WTC11 (cell line): ENCODE measurements at regions not wholly inside any gene's neighbourhood (a gene's known extent, or its start where the extent isn't known, plus 50 kb on each side); places are given as distances from the start of the nearest gene placed in this dataset.

Experiments used
- ATAC-seq: fragments of 200-7000 bp; cut with Tn5 transposase; 2 replicates; pipeline ENCODE4 v1.10.0; 2021; ENCODE audit warnings: mild to moderate bottlenecking, moderate library complexity
- CTCF ChIA-PET: fragments of 300-600 bp; sonication (Branson Sonifier 250); formaldehyde crosslinking; loops from one replicate; lab custom pipeline; 2021; ENCODE audit warnings: antibody characterized with exemption; lab: Charles Lee
- POLR2A ChIA-PET: fragments of 350-600 bp; sonication (Branson Sonifier 250); formaldehyde crosslinking; loops from one replicate; lab custom pipeline; 2021; ENCODE audit warnings: antibody characterized with exemption; lab: Charles Lee
- DNase-seq: peaks from one replicate; pipeline ENCODE4 v3.0.0; 2021; ENCODE audit warnings: low spot score
- H3K27ac Mint-ChIP-seq: 2 replicates; pipeline ENCODE4 v1.8.0; 2021; ENCODE audit warnings: mixed read lengths
- H3K27me3 Mint-ChIP-seq: 2 replicates; pipeline ENCODE4 v1.8.0; 2021; ENCODE audit warnings: low read depth, mild to moderate bottlenecking, moderate library complexity, mixed read lengths
- H3K36me3 Mint-ChIP-seq: 2 replicates; pipeline ENCODE4 v1.8.0; 2021; ENCODE audit warnings: mixed read lengths
- H3K4me1 Mint-ChIP-seq: 2 replicates; pipeline ENCODE4 v1.8.0; 2022; ENCODE audit warnings: mixed read lengths
- H3K4me3 Mint-ChIP-seq: 2 replicates; pipeline ENCODE4 v1.8.0; 2021; ENCODE audit warnings: mild to moderate bottlenecking, moderate library complexity, mixed read lengths
- H3K9me3 Mint-ChIP-seq: 2 replicates; pipeline ENCODE4 v1.8.0; 2021; ENCODE audit warnings: mixed read lengths
- AR ChIP-seq: fragments of 250-450 bp; sonication (Bioruptor Pico); IDR thresholded peaks from 2 replicates; pipeline ENCODE4 v1.9.0; 2021; ENCODE audit warnings: mild to moderate bottlenecking
- ATF1 ChIP-seq: sonication (generic); formaldehyde crosslinking; IDR thresholded peaks from 2 replicates; pipeline ENCODE4 v1.8.1; 2023; ENCODE audit warnings: mild to moderate bottlenecking, moderate library complexity, missing genetic modification reagents
- CTCF ChIP-seq: fragments of 200-600 bp; IDR thresholded peaks from 2 replicates; pipeline ENCODE4 v1.8.0; 2022; ENCODE audit warnings: antibody characterized with exemption
- FOXJ3 ChIP-seq: sonication (generic); formaldehyde crosslinking; IDR thresholded peaks from 2 replicates; pipeline ENCODE4 v1.9.0; 2021; ENCODE audit warnings: missing genetic modification reagents, mild to moderate bottlenecking, borderline replicate concordance
- FOXP1 ChIP-seq: sonication (generic); formaldehyde crosslinking; IDR thresholded peaks from 2 replicates; pipeline ENCODE4 v1.8.0; 2022; ENCODE audit warnings: missing genetic modification reagents, mild to moderate bottlenecking, moderate library complexity, borderline replicate concordance
- IRF2 ChIP-seq: sonication (generic); formaldehyde crosslinking; IDR thresholded peaks from 2 replicates; pipeline ENCODE4 v1.8.0; 2022; ENCODE audit warnings: low read depth, missing genetic modification reagents, borderline replicate concordance
- MXD4 ChIP-seq: fragments of 250-450 bp; sonication (Bioruptor Pico); IDR thresholded peaks from 2 replicates; pipeline ENCODE4 v1.8.0; 2021; ENCODE audit warnings: mild to moderate bottlenecking, moderate library complexity, borderline replicate concordance
- NFE2L1 ChIP-seq: sonication (generic); formaldehyde crosslinking; IDR thresholded peaks from 2 replicates; pipeline ENCODE4 v1.8.1; 2023; ENCODE audit warnings: missing genetic modification reagents
- NR3C1 ChIP-seq: sonication (generic); formaldehyde crosslinking; conservative IDR thresholded peaks from 2 replicates; pipeline ENCODE4 v1.8.1; 2023; ENCODE audit warnings: low read depth, mild to moderate bottlenecking, missing genetic modification reagents
- OVOL2 ChIP-seq: fragments of 250-450 bp; sonication (Bioruptor Pico); IDR thresholded peaks from 2 replicates; pipeline ENCODE4 v1.9.0; 2021; ENCODE audit warnings: mild to moderate bottlenecking, borderline replicate concordance
- PRDM15 ChIP-seq: sonication (generic); formaldehyde crosslinking; IDR thresholded peaks from 2 replicates; pipeline ENCODE4 v1.8.0; 2022; ENCODE audit warnings: missing genetic modification reagents
- TEAD1 ChIP-seq: sonication (generic); formaldehyde crosslinking; IDR thresholded peaks from 2 replicates; pipeline ENCODE4 v1.8.0; 2022; ENCODE audit warnings: mild to moderate bottlenecking, missing genetic modification reagents
- TP53 ChIP-seq: sonication (generic); formaldehyde crosslinking; IDR thresholded peaks from 2 replicates; pipeline ENCODE4 v1.8.1; 2023; ENCODE audit warnings: mild to moderate bottlenecking, missing genetic modification reagents
- ZNF232 ChIP-seq: sonication (generic); formaldehyde crosslinking; IDR thresholded peaks from 2 replicates; pipeline ENCODE4 v1.8.0; 2022; ENCODE audit warnings: mild to moderate bottlenecking, missing genetic modification reagents
- ZNF263 ChIP-seq: sonication (generic); formaldehyde crosslinking; IDR thresholded peaks from 2 replicates; pipeline ENCODE4 v1.8.1; 2022; ENCODE audit warnings: low read depth, mild to moderate bottlenecking, moderate library complexity, missing genetic modification reagents
- ZNF396 ChIP-seq: fragments of 250-450 bp; sonication (Bioruptor Pico); IDR thresholded peaks from 2 replicates; pipeline ENCODE4 v1.8.0; 2021; ENCODE audit warnings: mild to moderate bottlenecking, moderate library complexity, borderline replicate concordance
- TF ChIP-seq, protein P1 (sequence below): sonication (generic); formaldehyde crosslinking; IDR thresholded peaks from 2 replicates; pipeline ENCODE4 v1.8.1; 2023; ENCODE audit warnings: mild to moderate bottlenecking, missing genetic modification reagents, borderline replicate concordance
- TF ChIP-seq, protein P2 (sequence below): sonication (generic); formaldehyde crosslinking; IDR thresholded peaks from 2 replicates; pipeline ENCODE4 v1.8.1; 2022; ENCODE audit warnings: missing genetic modification reagents, borderline replicate concordance
- TF ChIP-seq, protein P3 (sequence below): sonication (generic); formaldehyde crosslinking; IDR thresholded peaks from 2 replicates; pipeline ENCODE4 v1.8.1; 2022; ENCODE audit warnings: low read depth, missing genetic modification reagents, borderline replicate concordance

- Mint-ChIP-seq H3K27ac (no peak overlapping the region), H3K27me3 (no peaks in the 10 kb centered on the region), H3K4me3 (no peak overlapping the region), H3K4me1 (no peaks in the 10 kb centered on the region), H3K36me3 (peaks cover 14% of the 10 kb centered on the region), H3K9me3 (peaks cover 33% of the 10 kb centered on the region)
- no peak for DNase-seq
- CTCF ChIA-PET, result no interaction called here
- TF ChIP-seq IRF2 (CRISPR knock-in tag), result no peak
- TF ChIP-seq FOXP1 (CRISPR knock-in tag), result no peak
- TF ChIP-seq NFE2L1 (CRISPR knock-in tag), result no peak
- TF ChIP-seq, protein P1, sequence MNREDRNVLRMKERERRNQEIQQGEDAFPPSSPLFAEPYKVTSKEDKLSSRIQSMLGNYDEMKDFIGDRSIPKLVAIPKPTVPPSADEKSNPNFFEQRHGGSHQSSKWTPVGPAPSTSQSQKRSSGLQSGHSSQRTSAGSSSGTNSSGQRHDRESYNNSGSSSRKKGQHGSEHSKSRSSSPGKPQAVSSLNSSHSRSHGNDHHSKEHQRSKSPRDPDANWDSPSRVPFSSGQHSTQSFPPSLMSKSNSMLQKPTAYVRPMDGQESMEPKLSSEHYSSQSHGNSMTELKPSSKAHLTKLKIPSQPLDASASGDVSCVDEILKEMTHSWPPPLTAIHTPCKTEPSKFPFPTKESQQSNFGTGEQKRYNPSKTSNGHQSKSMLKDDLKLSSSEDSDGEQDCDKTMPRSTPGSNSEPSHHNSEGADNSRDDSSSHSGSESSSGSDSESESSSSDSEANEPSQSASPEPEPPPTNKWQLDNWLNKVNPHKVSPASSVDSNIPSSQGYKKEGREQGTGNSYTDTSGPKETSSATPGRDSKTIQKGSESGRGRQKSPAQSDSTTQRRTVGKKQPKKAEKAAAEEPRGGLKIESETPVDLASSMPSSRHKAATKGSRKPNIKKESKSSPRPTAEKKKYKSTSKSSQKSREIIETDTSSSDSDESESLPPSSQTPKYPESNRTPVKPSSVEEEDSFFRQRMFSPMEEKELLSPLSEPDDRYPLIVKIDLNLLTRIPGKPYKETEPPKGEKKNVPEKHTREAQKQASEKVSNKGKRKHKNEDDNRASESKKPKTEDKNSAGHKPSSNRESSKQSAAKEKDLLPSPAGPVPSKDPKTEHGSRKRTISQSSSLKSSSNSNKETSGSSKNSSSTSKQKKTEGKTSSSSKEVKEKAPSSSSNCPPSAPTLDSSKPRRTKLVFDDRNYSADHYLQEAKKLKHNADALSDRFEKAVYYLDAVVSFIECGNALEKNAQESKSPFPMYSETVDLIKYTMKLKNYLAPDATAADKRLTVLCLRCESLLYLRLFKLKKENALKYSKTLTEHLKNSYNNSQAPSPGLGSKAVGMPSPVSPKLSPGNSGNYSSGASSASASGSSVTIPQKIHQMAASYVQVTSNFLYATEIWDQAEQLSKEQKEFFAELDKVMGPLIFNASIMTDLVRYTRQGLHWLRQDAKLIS (CRISPR knock-in tag), result no peak
- TF ChIP-seq, protein P2, sequence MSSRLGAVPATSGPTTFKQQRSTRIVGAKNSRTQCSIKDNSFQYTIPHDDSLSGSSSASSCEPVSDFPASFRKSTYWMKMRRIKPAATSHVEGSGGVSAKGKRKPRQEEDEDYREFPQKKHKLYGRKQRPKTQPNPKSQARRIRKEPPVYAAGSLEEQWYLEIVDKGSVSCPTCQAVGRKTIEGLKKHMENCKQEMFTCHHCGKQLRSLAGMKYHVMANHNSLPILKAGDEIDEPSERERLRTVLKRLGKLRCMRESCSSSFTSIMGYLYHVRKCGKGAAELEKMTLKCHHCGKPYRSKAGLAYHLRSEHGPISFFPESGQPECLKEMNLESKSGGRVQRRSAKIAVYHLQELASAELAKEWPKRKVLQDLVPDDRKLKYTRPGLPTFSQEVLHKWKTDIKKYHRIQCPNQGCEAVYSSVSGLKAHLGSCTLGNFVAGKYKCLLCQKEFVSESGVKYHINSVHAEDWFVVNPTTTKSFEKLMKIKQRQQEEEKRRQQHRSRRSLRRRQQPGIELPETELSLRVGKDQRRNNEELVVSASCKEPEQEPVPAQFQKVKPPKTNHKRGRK (CRISPR knock-in tag), result no peak
- TF ChIP-seq CTCF, result no peak
- no peak for TF ChIP-seq NR3C1
- TF ChIP-seq, protein P3, sequence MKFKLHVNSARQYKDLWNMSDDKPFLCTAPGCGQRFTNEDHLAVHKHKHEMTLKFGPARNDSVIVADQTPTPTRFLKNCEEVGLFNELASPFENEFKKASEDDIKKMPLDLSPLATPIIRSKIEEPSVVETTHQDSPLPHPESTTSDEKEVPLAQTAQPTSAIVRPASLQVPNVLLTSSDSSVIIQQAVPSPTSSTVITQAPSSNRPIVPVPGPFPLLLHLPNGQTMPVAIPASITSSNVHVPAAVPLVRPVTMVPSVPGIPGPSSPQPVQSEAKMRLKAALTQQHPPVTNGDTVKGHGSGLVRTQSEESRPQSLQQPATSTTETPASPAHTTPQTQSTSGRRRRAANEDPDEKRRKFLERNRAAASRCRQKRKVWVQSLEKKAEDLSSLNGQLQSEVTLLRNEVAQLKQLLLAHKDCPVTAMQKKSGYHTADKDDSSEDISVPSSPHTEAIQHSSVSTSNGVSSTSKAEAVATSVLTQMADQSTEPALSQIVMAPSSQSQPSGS (CRISPR knock-in tag), result no peak
- no peak for TF ChIP-seq FOXJ3 (CRISPR knock-in tag)
- no peak for TF ChIP-seq ATF1 (CRISPR knock-in tag)
- no peak for TF ChIP-seq TEAD1 (CRISPR knock-in tag)
- no peak for TF ChIP-seq MXD4 (CRISPR knock-in tag)
- TF ChIP-seq OVOL2 (CRISPR knock-in tag), result no peak
- TF ChIP-seq AR (CRISPR knock-in tag), result no peak
- TF ChIP-seq TP53 (CRISPR knock-in tag), result no peak
- TF ChIP-seq ZNF396 (CRISPR knock-in tag), result no peak
- TF ChIP-seq PRDM15 (CRISPR knock-in tag), result no peak
- TF ChIP-seq ZNF232 (CRISPR knock-in tag), result no peak
- no peak for TF ChIP-seq ZNF263 (CRISPR knock-in tag)
- POLR2A ChIA-PET, result no interaction called here
- no peak for ATAC-seq
These were observed 698.8 kb downstream of the CDH9 start for GRCh38 chr5:26339576-26339975.
